Astrocyte (in vitro differentiated cells and primary cell): ENCODE measurements at regions not wholly inside any gene's neighbourhood (a gene's known extent, or its start where the extent isn't known, plus 50 kb on each side); places are given as distances from the start of the nearest gene placed in this dataset.

Source experiments
- DNase-seq: peaks from one replicate; pipeline ENCODE4 v3.0.0-alpha.2; 2010; ENCODE audit warnings: low read depth
- FAIRE-seq: peaks from 2 replicates; lab custom pipeline; 2011; peaks lifted over from hg19 to GRCh38; lab: Jason Lieb, UNC
- H2AFZ ChIP-seq: 2 replicates; pipeline ENCODE4 v1.6.0; 2012; ENCODE audit warnings: low read depth, low read length, inconsistent platforms
- H3K27ac ChIP-seq: 2 replicates; pipeline ENCODE4 v1.5.1; 2011; ENCODE audit warnings: low read depth, low read length, inconsistent platforms
- H3K27me3 ChIP-seq: 2 replicates; pipeline ENCODE4 v1.6.0; 2011; ENCODE audit warnings: low read length, inconsistent platforms; ENCODE audit not compliant: insufficient read depth
- H3K36me3 ChIP-seq: 2 replicates; pipeline ENCODE4 v1.5.1; 2011; ENCODE audit warnings: low read length, inconsistent platforms; ENCODE audit not compliant: insufficient read depth
- H3K4me1 ChIP-seq: 2 replicates; pipeline ENCODE4 v1.5.1; 2011; ENCODE audit warnings: low read length, inconsistent platforms; ENCODE audit not compliant: insufficient read depth
- H3K4me2 ChIP-seq: 2 replicates; pipeline ENCODE4 v1.6.0; 2012; ENCODE audit warnings: low read length, inconsistent platforms
- H3K4me3 ChIP-seq: 2 replicates; pipeline ENCODE4 v1.5.1; 2011; ENCODE audit warnings: low read depth, mild to moderate bottlenecking, low read length, inconsistent platforms; ENCODE audit not compliant: insufficient read depth
- H3K79me2 ChIP-seq: 2 replicates; pipeline ENCODE4 v1.6.0; 2012; ENCODE audit warnings: mild to moderate bottlenecking, low read length, inconsistent platforms; ENCODE audit not compliant: insufficient read depth
- H3K9ac ChIP-seq: 2 replicates; pipeline ENCODE4 v1.6.0; 2012; ENCODE audit warnings: mild to moderate bottlenecking, low read length, inconsistent platforms
- H3K9me3 ChIP-seq: 2 replicates; pipeline ENCODE4 v1.5.1; 2012; ENCODE audit warnings: low read depth, mild to moderate bottlenecking, low read length, inconsistent platforms; ENCODE audit not compliant: insufficient read depth
- H4K20me1 ChIP-seq: 2 replicates; pipeline ENCODE4 v1.6.0; 2012; ENCODE audit warnings: low read length, inconsistent platforms; ENCODE audit not compliant: insufficient read depth
- H3K27ac Mint-ChIP-seq: one replicate; pipeline ENCODE4 v1.8.0; 2021; ENCODE audit warnings: mild to moderate bottlenecking, mixed read lengths; ENCODE audit not compliant: unreplicated experiment
- H3K27me3 Mint-ChIP-seq: one replicate; pipeline ENCODE4 v1.8.0; 2021; ENCODE audit warnings: low read depth, mixed read lengths; ENCODE audit not compliant: unreplicated experiment
- H3K36me3 Mint-ChIP-seq: one replicate; pipeline ENCODE4 v1.8.0; 2021; ENCODE audit warnings: low read depth, mixed read lengths; ENCODE audit not compliant: unreplicated experiment
- H3K4me1 Mint-ChIP-seq: one replicate; pipeline ENCODE4 v1.8.0; 2021; ENCODE audit warnings: low read depth, mixed read lengths; ENCODE audit not compliant: unreplicated experiment
- H3K4me3 Mint-ChIP-seq: one replicate; pipeline ENCODE4 v1.8.0; 2021; ENCODE audit warnings: mild to moderate bottlenecking, moderate library complexity, mixed read lengths; ENCODE audit not compliant: unreplicated experiment
- H3K9me3 Mint-ChIP-seq: one replicate; pipeline ENCODE4 v1.8.0; 2021; ENCODE audit warnings: mild to moderate bottlenecking, mixed read lengths; ENCODE audit not compliant: unreplicated experiment
- CTCF ChIP-seq: IDR thresholded peaks from 2 replicates; pipeline ENCODE4 v1.5.1; 2011; ENCODE audit warnings: low read depth, mild to moderate bottlenecking, inconsistent platforms, low read length, moderate library complexity; ENCODE audit not compliant: insufficient read depth
- EZH2 ChIP-seq: IDR thresholded peaks from 2 replicates; pipeline ENCODE4 v1.6.1; 2012; ENCODE audit warnings: mild to moderate bottlenecking, low read length, inconsistent platforms; ENCODE audit not compliant: insufficient read depth

GRCh38 chr16:5231246-5231759 is 133.7 kb upstream of the EEF2KMT start:
- peaks cover 19% of the 10 kb centered on the region for H3K27me3 Mint-ChIP-seq
- H3K36me3 ChIP-seq = no peaks in the 10 kb centered on the region
- H3K4me1 ChIP-seq = no peaks in the 10 kb centered on the region
- H3K27me3 ChIP-seq = no peaks in the 10 kb centered on the region
- FAIRE-seq = no peak
- H3K9ac ChIP-seq = no peak overlapping the region
- no peaks in the 10 kb centered on the region for H4K20me1 ChIP-seq
- H3K4me3 ChIP-seq = no peak overlapping the region
- H3K27ac ChIP-seq = no peak overlapping the region
- no peak for DNase-seq
- no peaks in the 10 kb centered on the region for H3K9me3 ChIP-seq
- peaks cover 2% of the 10 kb centered on the region for H3K9me3 Mint-ChIP-seq
- no peaks in the 10 kb centered on the region for H3K79me2 ChIP-seq
- no peak overlapping the region for H3K27ac Mint-ChIP-seq
- TF ChIP-seq EZH2 (no peak), CTCF (no peak)
- H3K4me2 ChIP-seq = no peak overlapping the region
- H3K4me1 Mint-ChIP-seq = no peaks in the 10 kb centered on the region
- H2AFZ ChIP-seq = no peak overlapping the region
- no peaks in the 10 kb centered on the region for H3K36me3 Mint-ChIP-seq
- no peak overlapping the region for H3K4me3 Mint-ChIP-seq

GRCh38 chr16:5228369-5228768 is 130.8 kb upstream of the EEF2KMT start:
- H3K4me1 ChIP-seq = no peaks in the 10 kb centered on the region
- Mint-ChIP-seq H3K4me3 (no peak overlapping the region), H3K27me3 (peaks cover 16% of the 10 kb centered on the region), H3K9me3 (no peaks in the 10 kb centered on the region), H3K36me3 (no peaks in the 10 kb centered on the region), H3K27ac (no peak overlapping the region), H3K4me1 (no peaks in the 10 kb centered on the region)
- no peaks in the 10 kb centered on the region for H3K27me3 ChIP-seq
- no peak overlapping the region for H2AFZ ChIP-seq
- no peak overlapping the region for H3K4me3 ChIP-seq
- no peaks in the 10 kb centered on the region for H3K36me3 ChIP-seq
- H3K9ac ChIP-seq = no peak overlapping the region
- H3K9me3 ChIP-seq = no peaks in the 10 kb centered on the region
- H3K79me2 ChIP-seq = no peaks in the 10 kb centered on the region
- no peak for DNase-seq
- H3K27ac ChIP-seq = no peak overlapping the region
- TF ChIP-seq CTCF (no peak), EZH2 (no peak)
- FAIRE-seq = no peak
- no peaks in the 10 kb centered on the region for H4K20me1 ChIP-seq
- H3K4me2 ChIP-seq = no peak overlapping the region

GRCh38 chr16:5225931-5226655 is 128.5 kb upstream of the EEF2KMT start:
- H3K4me3 ChIP-seq = no peak overlapping the region
- no peaks in the 10 kb centered on the region for H3K79me2 ChIP-seq
- H4K20me1 ChIP-seq = no peaks in the 10 kb centered on the region
- no peak overlapping the region for H3K9ac ChIP-seq
- H3K4me1 ChIP-seq = no peaks in the 10 kb centered on the region
- Mint-ChIP-seq H3K27ac (no peak overlapping the region), H3K36me3 (no peaks in the 10 kb centered on the region), H3K4me1 (no peaks in the 10 kb centered on the region), H3K27me3 (peaks cover 16% of the 10 kb centered on the region), H3K4me3 (no peak overlapping the region), H3K9me3 (no peaks in the 10 kb centered on the region)
- TF ChIP-seq EZH2 = no peak
- no peak for TF ChIP-seq CTCF
- no peak overlapping the region for H2AFZ ChIP-seq
- no peak overlapping the region for H3K27ac ChIP-seq
- DNase-seq (no peak), FAIRE-seq (no peak)
- H3K36me3 ChIP-seq = no peaks in the 10 kb centered on the region
- no peaks in the 10 kb centered on the region for H3K9me3 ChIP-seq
- H3K27me3 ChIP-seq = no peaks in the 10 kb centered on the region
- H3K4me2 ChIP-seq = no peak overlapping the region
